GM18907 (cell line): ENCODE measurements at regions not wholly inside any gene's neighbourhood (a gene's known extent, or its start where the extent isn't known, plus 50 kb on each side); places are given as distances from the start of the nearest gene placed in this dataset.
A peak's percentile ranks its signal among the peaks of the same experiment; 100 is the strongest.

Experiments
- ATAC-seq: cut with Tn5 transposase; IDR thresholded peaks from one replicate; pipeline ENCODE4 v1.9.1; 2021; ENCODE audit warnings: mild to moderate bottlenecking, moderate library complexity; ENCODE audit not compliant: unreplicated experiment

GRCh38 chr4:166460769-166461550, 587.9 kb downstream of the TLL1 start:
- no peak for ATAC-seq

- no peak for ATAC-seq
Measured at GRCh38 chr4:166481055-166481454, 608.0 kb downstream of the TLL1 start.

GRCh38 chr4:166481739-166482138, 608.7 kb downstream of the TLL1 start:
- no peak for ATAC-seq

- ATAC-seq: no peak
Measured at GRCh38 chr4:166482758-166483157, 609.7 kb downstream of the TLL1 start.

GRCh38 chr4:166491635-166492034, 618.6 kb downstream of the TLL1 start:
- no peak for ATAC-seq

GRCh38 chr4:166493924-166494345, 620.9 kb downstream of the TLL1 start:
- no peak for ATAC-seq

GRCh38 chr4:166498546-166498945, 625.5 kb downstream of the TLL1 start:
- ATAC-seq: no peak

GRCh38 chr4:166499820-166500219, 626.8 kb downstream of the TLL1 start:
- ATAC-seq: no peak

GRCh38 chr4:166501941-166502382, 628.9 kb downstream of the TLL1 start:
- peak; percentile 71 for ATAC-seq

- no peak for ATAC-seq
Measured at GRCh38 chr4:166502660-166503059, 629.6 kb downstream of the TLL1 start.

- ATAC-seq: no peak
Measured at GRCh38 chr4:166506051-166506450, 633.0 kb downstream of the TLL1 start.

GRCh38 chr4:166512267-166512666, 639.2 kb downstream of the TLL1 start:
- ATAC-seq: no peak

GRCh38 chr4:166518315-166518714, 645.3 kb downstream of the TLL1 start:
- ATAC-seq: no peak

- no peak for ATAC-seq
Measured at GRCh38 chr4:166518776-166519175, 645.7 kb downstream of the TLL1 start.

- no peak for ATAC-seq
Measured at GRCh38 chr4:166519774-166520173, 646.7 kb downstream of the TLL1 start.

GRCh38 chr4:166527500-166527899, 654.5 kb downstream of the TLL1 start:
- ATAC-seq: no peak

GRCh38 chr4:166531703-166532102, 658.7 kb downstream of the TLL1 start:
- ATAC-seq: no peak

GRCh38 chr4:166535865-166536264, 662.8 kb downstream of the TLL1 start:
- no peak for ATAC-seq

- no peak for ATAC-seq
Measured at GRCh38 chr4:166538491-166539005, 665.5 kb downstream of the TLL1 start.

- ATAC-seq: no peak
Measured at GRCh38 chr4:166546009-166546408, 673.0 kb downstream of the TLL1 start.

- no peak for ATAC-seq
Measured at GRCh38 chr4:166577639-166578038, 656.7 kb downstream of the SPOCK3 start.

GRCh38 chr4:166585491-166585890, 648.8 kb downstream of the SPOCK3 start:
- ATAC-seq: no peak
